GM23248 (cell line): ENCODE measurements at regions not wholly inside any gene's neighbourhood (a gene's known extent, or its start where the extent isn't known, plus 50 kb on each side); places are given as distances from the start of the nearest gene placed in this dataset.
A peak's percentile ranks its signal among the peaks of the same experiment; 100 is the strongest.

Experiments
- DNase-seq: peaks from one replicate; pipeline ENCODE4 v3.0.0-alpha.2; 2015
- H2AFZ ChIP-seq: fragments of 200-600 bp; sonication (generic); 2 replicates; pipeline ENCODE4 v1.6.1; 2016; ENCODE audit warnings: antibody characterized with exemption
- H3F3A ChIP-seq: fragments of 200-600 bp; sonication (generic); 2 replicates; pipeline ENCODE4 v1.6.1; 2016; ENCODE audit warnings: mild to moderate bottlenecking, antibody characterized with exemption, mixed run types; ENCODE audit not compliant: insufficient read depth
- H3K27ac ChIP-seq: fragments of 200-600 bp; sonication (generic); 2 replicates; pipeline ENCODE4 v1.5.1; 2016; ENCODE audit warnings: mild to moderate bottlenecking
- H3K27me3 ChIP-seq: fragments of 200-600 bp; sonication (generic); replicated peaks from 2 replicates; pipeline ENCODE4 v1.6.1; 2016; ENCODE audit warnings: mild to moderate bottlenecking; ENCODE audit not compliant: insufficient read depth
- H3K36me3 ChIP-seq: fragments of 200-600 bp; sonication (generic); 2 replicates; pipeline ENCODE4 v1.6.1; 2016; ENCODE audit warnings: low read depth, mild to moderate bottlenecking
- H3K4me1 ChIP-seq: fragments of 200-600 bp; sonication (generic); 2 replicates; pipeline ENCODE4 v1.6.1; 2016; ENCODE audit warnings: mild to moderate bottlenecking; ENCODE audit not compliant: insufficient read depth
- H3K4me2 ChIP-seq: fragments of 200-600 bp; sonication (generic); one replicate; pipeline ENCODE4 v1.6.1; 2016; ENCODE audit warnings: mild to moderate bottlenecking; ENCODE audit not compliant: unreplicated experiment
- H3K4me3 ChIP-seq: fragments of 200-600 bp; sonication (generic); 2 replicates; pipeline ENCODE4 v1.5.1; 2016; ENCODE audit warnings: mild to moderate bottlenecking
- H3K79me2 ChIP-seq: fragments of 200-600 bp; sonication (generic); 2 replicates; pipeline ENCODE4 v1.6.1; 2016; ENCODE audit warnings: mild to moderate bottlenecking; ENCODE audit not compliant: insufficient read depth
- H3K9ac ChIP-seq: fragments of 200-600 bp; sonication (generic); 2 replicates; pipeline ENCODE4 v1.6.1; 2016; ENCODE audit warnings: mild to moderate bottlenecking
- H3K9me2 ChIP-seq: fragments of 200-600 bp; sonication (generic); 2 replicates; pipeline ENCODE4 v1.6.1; 2016; ENCODE audit warnings: mixed run types, mild to moderate bottlenecking, moderate library complexity; ENCODE audit not compliant: insufficient read depth
- H3K9me3 ChIP-seq: fragments of 200-600 bp; sonication (generic); one replicate; pipeline ENCODE4 v1.6.1; 2017; ENCODE audit warnings: low read depth
- H4K20me1 ChIP-seq: fragments of 200-600 bp; sonication (generic); 2 replicates; pipeline ENCODE4 v1.6.0; 2016; ENCODE audit not compliant: insufficient read depth
- EZH2 ChIP-seq: fragments of 200-600 bp; sonication (generic); IDR thresholded peaks from 2 replicates; pipeline ENCODE4 v1.6.1; 2018; ENCODE audit warnings: antibody characterized with exemption, mild to moderate bottlenecking; ENCODE audit not compliant: insufficient read depth, poor library complexity, severe bottlenecking
- EZH2phosphoT487 ChIP-seq: fragments of 200-600 bp; sonication (generic); IDR thresholded peaks from 2 replicates; pipeline ENCODE4 v1.6.1; 2018; ENCODE audit warnings: antibody characterized with exemption, moderate library complexity, mild to moderate bottlenecking, low read depth; ENCODE audit not compliant: insufficient read depth
- WGBS, 2 experiments: methylation state at CpG; one replicate each; pipeline ENCODE4 v1.1.6; 2015 to 2017; ENCODE audit warnings: low lambda C conversion rate in 2 of 2, low coverage in 1 of 2; ENCODE audit errors: missing lambda C conversion rate in 2 of 2; 5-methylcytosine and 5-hydroxymethylcytosine counted together
- in situ Hi-C: fragments of 300-500 bp; cut with MboI; formaldehyde crosslinking; loops from 2 replicates; pipeline ENCODE4 v1.15.0; 2020

DNA sequence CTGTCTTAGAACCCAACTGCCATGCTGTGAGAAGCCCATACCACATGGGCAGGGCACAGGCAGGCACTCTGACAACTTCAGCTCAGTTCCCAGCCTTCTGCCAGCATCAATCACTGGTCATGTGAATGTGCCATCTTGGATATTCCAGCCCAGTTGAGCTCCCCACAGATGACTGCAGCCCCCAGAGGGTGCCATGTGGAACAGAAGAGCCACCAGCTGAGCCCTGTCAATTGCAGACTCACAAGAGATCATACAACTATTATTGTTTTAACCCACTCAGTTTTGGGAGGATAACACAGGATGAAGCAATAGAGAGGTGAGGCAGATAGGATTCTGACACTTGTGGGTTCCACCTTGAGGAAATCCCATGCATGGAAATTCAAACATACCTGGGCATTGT, 78.4 kb upstream of the ZBTB40 start:
- H3K4me1 ChIP-seq, result no peaks in the 10 kb centered on the region
- H3K4me2 ChIP-seq, result no peak overlapping the region
- H3K9me3 ChIP-seq, result no peaks in the 10 kb centered on the region
- H2AFZ ChIP-seq, result no peak overlapping the region
- no peak for DNase-seq
- no peak for TF ChIP-seq EZH2phosphoT487
- no peak for TF ChIP-seq EZH2
- H3K27ac ChIP-seq, result no peak overlapping the region
- H3F3A ChIP-seq, result no peaks in the 10 kb centered on the region
- no peaks in the 10 kb centered on the region for H4K20me1 ChIP-seq
- no peak overlapping the region for H3K4me3 ChIP-seq
- no peaks in the 10 kb centered on the region for H3K36me3 ChIP-seq
- in situ Hi-C loops, result no loop called here
- peaks cover 12% of the 10 kb centered on the region for H3K27me3 ChIP-seq
- no peaks in the 10 kb centered on the region for H3K79me2 ChIP-seq
- H3K9me2 ChIP-seq, result no peaks in the 10 kb centered on the region
- H3K9ac ChIP-seq, result no peak overlapping the region

DNA sequence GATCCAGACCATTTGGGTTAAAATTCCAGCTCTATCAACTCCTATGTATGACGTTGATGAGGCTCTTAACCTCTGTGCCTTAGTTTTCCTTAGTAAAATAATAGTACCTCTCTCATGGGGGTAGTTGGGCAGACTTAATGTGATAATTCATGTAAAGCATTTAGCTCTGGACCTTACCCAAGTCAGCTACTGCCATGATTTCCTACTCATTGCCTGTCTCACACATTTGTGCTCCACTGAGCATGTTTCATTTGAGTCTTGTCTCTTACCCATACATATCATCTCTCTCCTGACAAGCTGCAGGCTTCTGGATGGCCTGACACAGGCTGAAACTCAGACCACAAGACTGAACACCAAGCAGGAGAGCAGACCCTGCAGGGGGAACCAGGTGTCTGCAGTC, 77.7 kb upstream of the ZBTB40 start:
- Histone ChIP-seq H3K27ac (no peak overlapping the region), H3K4me3 (no peak overlapping the region), H3K79me2 (no peaks in the 10 kb centered on the region), H3F3A (no peaks in the 10 kb centered on the region), H3K9ac (no peak overlapping the region), H3K9me3 (no peaks in the 10 kb centered on the region), H3K4me1 (no peaks in the 10 kb centered on the region), H3K9me2 (no peaks in the 10 kb centered on the region), H3K27me3 (peaks cover 8% of the 10 kb centered on the region; the same call in 1 of the 2 replicates), H4K20me1 (no peaks in the 10 kb centered on the region), H2AFZ (no peak overlapping the region), H3K36me3 (no peaks in the 10 kb centered on the region), H3K4me2 (no peak overlapping the region)
- 43 to 74% methylated on average over 1 of the region's 1 CpG for WGBS, 2 experiments
- no peak for TF ChIP-seq EZH2
- TF ChIP-seq EZH2phosphoT487, result no peak
- in situ Hi-C loops, result no loop called here
- no peak for DNase-seq

DNA sequence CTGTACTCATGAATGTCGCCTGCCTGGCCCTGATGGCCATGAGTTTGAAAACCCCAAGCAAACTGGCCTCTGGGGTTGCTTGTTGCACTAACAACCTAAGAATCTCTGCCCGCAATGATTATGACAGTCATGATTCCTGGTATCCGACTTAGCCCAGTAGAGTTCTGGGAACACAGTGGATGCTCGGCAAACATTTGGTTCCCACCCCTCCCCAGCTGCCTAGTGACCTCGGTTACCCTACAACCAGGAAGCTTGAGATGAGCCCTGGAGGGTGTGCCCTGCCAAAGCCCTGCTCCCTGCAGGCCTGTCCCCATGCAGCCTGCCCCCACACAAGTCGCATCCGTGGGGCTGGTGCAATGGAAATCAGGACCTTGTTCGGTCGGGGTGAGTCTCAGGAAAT, 76.0 kb upstream of the ZBTB40 start:
- no peaks in the 10 kb centered on the region for H3K27me3 ChIP-seq
- H3K4me1 ChIP-seq, result peaks cover 12% of the 10 kb centered on the region
- DNase-seq, result peak; percentile 43
- H3K9me2 ChIP-seq, result no peaks in the 10 kb centered on the region
- 20 to 23% methylated on average over 9 of the region's 9 CpGs for WGBS, 2 experiments
- H2AFZ ChIP-seq, result no peak overlapping the region
- no peak overlapping the region for H3K4me2 ChIP-seq
- H3K36me3 ChIP-seq, result no peaks in the 10 kb centered on the region
- H3K27ac ChIP-seq, result no peak overlapping the region
- in situ Hi-C loops, result no loop called here
- no peak overlapping the region for H3K9ac ChIP-seq
- no peak overlapping the region for H3K4me3 ChIP-seq
- TF ChIP-seq EZH2 (no peak), EZH2phosphoT487 (no peak)
- H4K20me1 ChIP-seq, result no peaks in the 10 kb centered on the region
- H3K9me3 ChIP-seq, result no peaks in the 10 kb centered on the region
- H3K79me2 ChIP-seq, result no peaks in the 10 kb centered on the region
- no peaks in the 10 kb centered on the region for H3F3A ChIP-seq

DNA sequence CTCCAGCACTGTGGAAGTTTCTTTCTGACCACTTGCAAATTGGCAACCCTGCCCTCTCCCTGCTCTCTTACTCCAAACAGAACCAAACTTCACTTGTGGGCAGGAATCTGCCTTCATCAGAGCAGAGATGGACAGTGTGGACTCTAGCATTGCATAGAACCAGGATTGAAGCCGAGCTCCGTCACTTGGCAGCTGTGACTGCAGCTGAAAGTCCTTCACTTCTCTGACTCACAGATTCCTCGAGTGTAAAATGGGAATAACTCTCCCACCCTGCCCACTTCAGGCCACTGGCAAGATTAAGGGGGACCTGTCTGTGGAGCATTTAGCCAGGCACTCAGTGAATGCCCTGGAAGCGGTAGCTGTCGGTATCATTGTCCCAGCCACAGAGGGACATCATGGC, 75.7 kb upstream of the ZBTB40 start:
- no peaks in the 10 kb centered on the region for H3K79me2 ChIP-seq
- 32 to 40% methylated on average over 5 of the region's 5 CpGs for WGBS, 2 experiments
- no peak overlapping the region for H3K9ac ChIP-seq
- no peaks in the 10 kb centered on the region for H4K20me1 ChIP-seq
- TF ChIP-seq EZH2phosphoT487 (no peak), EZH2 (no peak)
- no peak overlapping the region for H2AFZ ChIP-seq
- H3K4me3 ChIP-seq, result no peak overlapping the region
- H3K9me3 ChIP-seq, result no peaks in the 10 kb centered on the region
- H3K27me3 ChIP-seq, result no peaks in the 10 kb centered on the region
- no peak overlapping the region for H3K27ac ChIP-seq
- no peaks in the 10 kb centered on the region for H3K9me2 ChIP-seq
- DNase-seq, result peak; percentile 68
- no peak overlapping the region for H3K4me2 ChIP-seq
- peaks cover 16% of the 10 kb centered on the region for H3K4me1 ChIP-seq
- H3F3A ChIP-seq, result no peaks in the 10 kb centered on the region
- H3K36me3 ChIP-seq, result no peaks in the 10 kb centered on the region
- in situ Hi-C loops, result no loop called here

DNA sequence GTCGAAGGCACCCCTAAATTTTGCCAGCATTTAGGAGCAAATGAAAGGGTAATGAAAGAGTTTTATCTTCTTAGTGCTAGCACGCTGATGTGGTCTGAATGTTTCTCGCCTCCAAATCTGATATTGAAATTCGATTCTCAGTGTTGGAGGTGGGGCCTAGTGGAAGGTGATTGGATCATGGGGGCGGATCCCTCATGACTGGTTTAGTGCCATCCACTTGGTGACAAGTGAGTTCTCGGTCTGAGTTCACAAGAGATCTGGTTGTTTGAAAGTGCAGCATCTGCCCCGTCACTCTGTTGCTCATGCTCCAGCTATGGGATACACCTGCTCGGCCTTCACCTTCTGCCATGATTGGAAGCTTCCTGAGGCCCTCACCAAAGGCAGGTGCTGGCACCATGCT, 75.1 kb upstream of the ZBTB40 start:
- no peak overlapping the region for H3K4me3 ChIP-seq
- H4K20me1 ChIP-seq, result no peaks in the 10 kb centered on the region
- no peaks in the 10 kb centered on the region for H3K79me2 ChIP-seq
- no peaks in the 10 kb centered on the region for H3K36me3 ChIP-seq
- no peaks in the 10 kb centered on the region for H3K9me3 ChIP-seq
- 78 to 82% methylated on average over 8 of the region's 8 CpGs for WGBS, 2 experiments
- DNase-seq, result no peak
- H3K4me1 ChIP-seq, result peaks cover 16% of the 10 kb centered on the region
- H3K9me2 ChIP-seq, result no peaks in the 10 kb centered on the region
- no peak overlapping the region for H3K9ac ChIP-seq
- H3K4me2 ChIP-seq, result no peak overlapping the region
- H3F3A ChIP-seq, result no peaks in the 10 kb centered on the region
- no peak overlapping the region for H3K27ac ChIP-seq
- H3K27me3 ChIP-seq, result no peaks in the 10 kb centered on the region
- in situ Hi-C loops, result no loop called here
- no peak for TF ChIP-seq EZH2phosphoT487
- no peak for TF ChIP-seq EZH2
- no peak overlapping the region for H2AFZ ChIP-seq
